Activated naive CD4-positive, alpha-beta T cell treated with anti-CD3 and anti-CD28 coated beads, Interleukin-2, amount 10 ng/mL, durations not matched to agents 7 days and 5 days (primary cell): ENCODE measurements at regions not wholly inside any gene's neighbourhood (a gene's known extent, or its start where the extent isn't known, plus 50 kb on each side); places are given as distances from the start of the nearest gene placed in this dataset.

Source experiments
- CTCF ChIA-PET: fragments of 350-600 bp; sonication (Branson Sonifier 250); formaldehyde crosslinking; loops from one replicate; lab custom pipeline; 2021; ENCODE audit warnings: antibody characterized with exemption; lab: Charles Lee
- DNase-seq: peaks from one replicate; pipeline ENCODE4 v3.0.0-alpha.2; 2020
- H3K27ac Mint-ChIP-seq: one replicate; pipeline ENCODE4 v1.8.0; 2021; ENCODE audit warnings: mild to moderate bottlenecking, moderate library complexity, mixed read lengths
- H3K27me3 Mint-ChIP-seq: one replicate; pipeline ENCODE4 v1.8.0; 2021; ENCODE audit warnings: mild to moderate bottlenecking, mixed read lengths
- H3K36me3 Mint-ChIP-seq: one replicate; pipeline ENCODE4 v1.8.0; 2021; ENCODE audit warnings: mixed read lengths
- H3K4me1 Mint-ChIP-seq: one replicate; pipeline ENCODE4 v1.8.0; 2021; ENCODE audit warnings: mixed read lengths
- H3K4me3 Mint-ChIP-seq: one replicate; pipeline ENCODE4 v1.8.0; 2021; ENCODE audit warnings: mild to moderate bottlenecking, moderate library complexity, mixed read lengths
- H3K9me3 Mint-ChIP-seq: one replicate; pipeline ENCODE4 v1.8.0; 2021; ENCODE audit warnings: mixed read lengths

- no peak overlapping the region for H3K27ac Mint-ChIP-seq
- no peaks in the 10 kb centered on the region for H3K4me1 Mint-ChIP-seq
- no peaks in the 10 kb centered on the region for H3K36me3 Mint-ChIP-seq
- no peak overlapping the region for H3K4me3 Mint-ChIP-seq
- no peaks in the 10 kb centered on the region for H3K27me3 Mint-ChIP-seq
- CTCF ChIA-PET = no interaction called here
- DNase-seq = no peak
- H3K9me3 Mint-ChIP-seq = peaks cover 14% of the 10 kb centered on the region
Measured at GRCh38 chr5:20114526-20114925, 126.5 kb upstream of the CDH18 start.

- CTCF ChIA-PET = no interaction called here
Measured at GRCh38 chr5:20113931-20114330, 125.9 kb upstream of the CDH18 start.

GRCh38 chr5:20113031-20113715, 125.2 kb upstream of the CDH18 start:
- Mint-ChIP-seq H3K27me3 (no peaks in the 10 kb centered on the region), H3K4me1 (no peaks in the 10 kb centered on the region), H3K36me3 (no peaks in the 10 kb centered on the region), H3K27ac (no peak overlapping the region), H3K4me3 (no peak overlapping the region), H3K9me3 (peaks cover 17% of the 10 kb centered on the region)
- CTCF ChIA-PET = no interaction called here
- DNase-seq = no peak

More at GRCh38 chr5:20113931-20114330, 125.9 kb upstream of the CDH18 start:
- Mint-ChIP-seq H3K4me1 (no peaks in the 10 kb centered on the region), H3K27me3 (no peaks in the 10 kb centered on the region), H3K27ac (no peak overlapping the region), H3K4me3 (no peak overlapping the region), H3K9me3 (peaks cover 14% of the 10 kb centered on the region), H3K36me3 (no peaks in the 10 kb centered on the region)
- DNase-seq = no peak

- Mint-ChIP-seq H3K4me3 (no peak overlapping the region), H3K9me3 (peaks cover 17% of the 10 kb centered on the region), H3K4me1 (no peaks in the 10 kb centered on the region), H3K27me3 (no peaks in the 10 kb centered on the region), H3K36me3 (no peaks in the 10 kb centered on the region), H3K27ac (no peak overlapping the region)
- DNase-seq = no peak
- CTCF ChIA-PET = no interaction called here
Measured at GRCh38 chr5:20109326-20109725, 121.3 kb upstream of the CDH18 start.

- DNase-seq = no peak
- Mint-ChIP-seq H3K4me3 (no peak overlapping the region), H3K9me3 (peaks cover 9% of the 10 kb centered on the region), H3K27me3 (no peaks in the 10 kb centered on the region), H3K27ac (no peak overlapping the region), H3K4me1 (no peaks in the 10 kb centered on the region), H3K36me3 (no peaks in the 10 kb centered on the region)
- CTCF ChIA-PET = no interaction called here
Measured at GRCh38 chr5:20105915-20106314, 117.9 kb upstream of the CDH18 start.

- Mint-ChIP-seq H3K36me3 (no peaks in the 10 kb centered on the region), H3K9me3 (peaks cover 6% of the 10 kb centered on the region), H3K27me3 (no peaks in the 10 kb centered on the region), H3K4me3 (no peak overlapping the region), H3K27ac (no peak overlapping the region), H3K4me1 (no peaks in the 10 kb centered on the region)
- CTCF ChIA-PET = no interaction called here
- no peak for DNase-seq
Measured at GRCh38 chr5:20102293-20102692, 114.3 kb upstream of the CDH18 start.

GRCh38 chr5:20098694-20099093, 110.7 kb upstream of the CDH18 start:
- Mint-ChIP-seq H3K27me3 (no peaks in the 10 kb centered on the region), H3K4me3 (no peak overlapping the region), H3K9me3 (peaks cover 10% of the 10 kb centered on the region), H3K4me1 (no peaks in the 10 kb centered on the region), H3K27ac (no peak overlapping the region), H3K36me3 (no peaks in the 10 kb centered on the region)
- CTCF ChIA-PET = no interaction called here
- no peak for DNase-seq

GRCh38 chr5:20088361-20088760, 100.4 kb upstream of the CDH18 start:
- CTCF ChIA-PET = no interaction called here
- peaks cover 15% of the 10 kb centered on the region for H3K9me3 Mint-ChIP-seq
- H3K4me3 Mint-ChIP-seq = no peak overlapping the region
- no peak overlapping the region for H3K27ac Mint-ChIP-seq
- no peaks in the 10 kb centered on the region for H3K27me3 Mint-ChIP-seq
- DNase-seq = no peak
- H3K4me1 Mint-ChIP-seq = no peaks in the 10 kb centered on the region
- no peaks in the 10 kb centered on the region for H3K36me3 Mint-ChIP-seq

GRCh38 chr5:20087299-20087698, 99.3 kb upstream of the CDH18 start:
- peaks cover 13% of the 10 kb centered on the region for H3K9me3 Mint-ChIP-seq
- H3K4me1 Mint-ChIP-seq = no peaks in the 10 kb centered on the region
- H3K27ac Mint-ChIP-seq = no peak overlapping the region
- CTCF ChIA-PET = no interaction called here
- no peaks in the 10 kb centered on the region for H3K27me3 Mint-ChIP-seq
- no peaks in the 10 kb centered on the region for H3K36me3 Mint-ChIP-seq
- no peak overlapping the region for H3K4me3 Mint-ChIP-seq
- no peak for DNase-seq

GRCh38 chr5:20077186-20077585, 89.2 kb upstream of the CDH18 start:
- peaks cover 6% of the 10 kb centered on the region for H3K9me3 Mint-ChIP-seq
- DNase-seq = no peak
- no peaks in the 10 kb centered on the region for H3K27me3 Mint-ChIP-seq
- no peak overlapping the region for H3K27ac Mint-ChIP-seq
- CTCF ChIA-PET = no interaction called here
- no peaks in the 10 kb centered on the region for H3K36me3 Mint-ChIP-seq
- H3K4me1 Mint-ChIP-seq = no peaks in the 10 kb centered on the region
- no peak overlapping the region for H3K4me3 Mint-ChIP-seq

- H3K36me3 Mint-ChIP-seq = no peaks in the 10 kb centered on the region
- no peak overlapping the region for H3K4me3 Mint-ChIP-seq
- H3K27ac Mint-ChIP-seq = no peak overlapping the region
- CTCF ChIA-PET = no interaction called here
- peaks cover 11% of the 10 kb centered on the region for H3K9me3 Mint-ChIP-seq
- no peak for DNase-seq
- H3K4me1 Mint-ChIP-seq = no peaks in the 10 kb centered on the region
- H3K27me3 Mint-ChIP-seq = no peaks in the 10 kb centered on the region
Measured at GRCh38 chr5:20056933-20057332, 68.9 kb upstream of the CDH18 start.

GRCh38 chr5:20055301-20055700, 67.3 kb upstream of the CDH18 start:
- CTCF ChIA-PET = no interaction called here
- Mint-ChIP-seq H3K27me3 (no peaks in the 10 kb centered on the region), H3K4me1 (no peaks in the 10 kb centered on the region), H3K9me3 (peaks cover 11% of the 10 kb centered on the region), H3K4me3 (no peak overlapping the region), H3K36me3 (no peaks in the 10 kb centered on the region), H3K27ac (no peak overlapping the region)
- no peak for DNase-seq

GRCh38 chr5:20050262-20050661, 62.3 kb upstream of the CDH18 start:
- no peaks in the 10 kb centered on the region for H3K4me1 Mint-ChIP-seq
- DNase-seq = no peak
- H3K9me3 Mint-ChIP-seq = peaks cover 5% of the 10 kb centered on the region
- CTCF ChIA-PET = no interaction called here
- no peaks in the 10 kb centered on the region for H3K27me3 Mint-ChIP-seq
- H3K36me3 Mint-ChIP-seq = no peaks in the 10 kb centered on the region
- H3K4me3 Mint-ChIP-seq = no peak overlapping the region
- H3K27ac Mint-ChIP-seq = no peak overlapping the region

GRCh38 chr5:20044460-20044859, 56.5 kb upstream of the CDH18 start:
- H3K4me1 Mint-ChIP-seq = no peaks in the 10 kb centered on the region
- H3K9me3 Mint-ChIP-seq = no peaks in the 10 kb centered on the region
- CTCF ChIA-PET = interaction anchor here (0.6 kb wide), 1 partner anchor 839 kb away, joined by 3 read pairs; no protein-coding TSS in a partner anchor
- no peak for DNase-seq
- H3K36me3 Mint-ChIP-seq = no peaks in the 10 kb centered on the region
- H3K4me3 Mint-ChIP-seq = no peak overlapping the region
- H3K27ac Mint-ChIP-seq = no peak overlapping the region
- H3K27me3 Mint-ChIP-seq = no peaks in the 10 kb centered on the region

- no peaks in the 10 kb centered on the region for H3K4me1 Mint-ChIP-seq
- no peak for DNase-seq
- no peak overlapping the region for H3K4me3 Mint-ChIP-seq
- H3K27me3 Mint-ChIP-seq = no peaks in the 10 kb centered on the region
- no peaks in the 10 kb centered on the region for H3K36me3 Mint-ChIP-seq
- H3K9me3 Mint-ChIP-seq = peaks cover 7% of the 10 kb centered on the region
- CTCF ChIA-PET = no interaction called here
- H3K27ac Mint-ChIP-seq = no peak overlapping the region
Measured at GRCh38 chr5:20041326-20042274, 53.6 kb upstream of the CDH18 start.
